Ishikawa (cell line): ENCODE measurements at regions not wholly inside any gene's neighbourhood (a gene's known extent, or its start where the extent isn't known, plus 50 kb on each side); places are given as distances from the start of the nearest gene placed in this dataset.

Experiments
- CEBPB ChIP-seq: IDR thresholded peaks from 2 replicates; pipeline ENCODE4 v1.6.1; 2012
- CREB1 ChIP-seq: IDR thresholded peaks from 2 replicates; pipeline ENCODE4 v1.6.1; 2012; ENCODE audit warnings: low read depth
- EGR1 ChIP-seq: IDR thresholded peaks from 2 replicates; pipeline ENCODE4 v1.6.1; 2012
- EP300 ChIP-seq: IDR thresholded peaks from 2 replicates; pipeline ENCODE4 v1.6.1; 2012; ENCODE audit warnings: borderline replicate concordance
- FOXM1 ChIP-seq: IDR thresholded peaks from 2 replicates; pipeline ENCODE4 v1.6.1; 2012; ENCODE audit warnings: low read depth, borderline replicate concordance
- NFIC ChIP-seq: IDR thresholded peaks from 2 replicates; pipeline ENCODE4 v1.6.1; 2012
- RAD21 ChIP-seq: IDR thresholded peaks from 2 replicates; pipeline ENCODE4 v1.6.1; 2012; ENCODE audit warnings: low read depth
- REST ChIP-seq: IDR thresholded peaks from 2 replicates; pipeline ENCODE4 v1.6.1; 2012; ENCODE audit warnings: low read depth, mild to moderate bottlenecking
- TAF1 ChIP-seq: IDR thresholded peaks from 2 replicates; pipeline ENCODE4 v1.6.1; 2012; ENCODE audit warnings: low read depth, mild to moderate bottlenecking
- TCF12 ChIP-seq: IDR thresholded peaks from 2 replicates; pipeline ENCODE4 v1.6.1; 2012; ENCODE audit warnings: low read depth
- TEAD4 ChIP-seq: IDR thresholded peaks from 2 replicates; pipeline ENCODE4 v1.6.1; 2012
- USF1 ChIP-seq: IDR thresholded peaks from 2 replicates; pipeline ENCODE4 v1.6.1; 2012
- YY1 ChIP-seq: IDR thresholded peaks from 2 replicates; pipeline ENCODE4 v1.6.1; 2012; ENCODE audit warnings: low read depth
- ZBTB7A ChIP-seq: IDR thresholded peaks from 2 replicates; pipeline ENCODE4 v1.6.1; 2012; ENCODE audit warnings: low read depth
- TF ChIP-seq, protein P1 (sequence below): IDR thresholded peaks from 2 replicates; pipeline ENCODE4 v1.6.1; 2012

GRCh38 chr18:52216666-52217065, 123.3 kb upstream of the DCC start:
- TF ChIP-seq RAD21 (no peak), FOXM1 (no peak), TAF1 (no peak), TEAD4 (no peak), EP300 (no peak), NFIC (no peak), USF1 (no peak), EGR1 (no peak), ZBTB7A (no peak), TCF12 (no peak), REST (no peak), CEBPB (no peak), YY1 (no peak), CREB1 (no peak)
- TF ChIP-seq, protein P1, sequence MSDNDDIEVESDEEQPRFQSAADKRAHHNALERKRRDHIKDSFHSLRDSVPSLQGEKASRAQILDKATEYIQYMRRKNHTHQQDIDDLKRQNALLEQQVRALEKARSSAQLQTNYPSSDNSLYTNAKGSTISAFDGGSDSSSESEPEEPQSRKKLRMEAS: no peak

GRCh38 chr18:52219102-52219501, 120.9 kb upstream of the DCC start:
- TF ChIP-seq CREB1: no peak
- no peak for TF ChIP-seq EP300
- TF ChIP-seq TCF12: no peak
- TF ChIP-seq TAF1: no peak
- TF ChIP-seq CEBPB: no peak

DNA sequence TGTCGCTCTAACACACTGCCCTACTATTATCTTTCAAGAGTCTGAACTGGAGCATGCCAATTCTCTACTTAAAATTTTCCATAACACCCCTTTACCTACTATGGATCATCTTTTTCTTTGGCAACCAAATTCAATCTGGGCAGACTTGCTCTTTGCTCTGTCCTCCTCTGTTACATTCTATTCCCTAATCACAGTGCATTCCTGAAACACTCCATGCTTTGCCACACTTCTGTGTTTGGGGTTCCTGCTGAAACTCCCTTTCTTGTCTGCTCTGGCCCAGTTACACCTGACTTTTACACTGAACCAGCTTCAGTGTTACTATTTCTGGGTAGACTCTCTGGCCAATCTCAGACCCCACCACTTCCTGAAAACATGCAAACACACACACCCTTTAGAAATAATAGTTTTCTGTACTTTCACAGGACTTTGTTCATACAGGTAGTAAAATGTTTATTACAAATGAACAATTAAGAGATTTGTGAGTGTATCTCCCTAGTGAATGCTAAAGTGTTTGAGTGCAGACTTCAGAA, 119.9 kb upstream of the DCC start:
- no peak for TF ChIP-seq FOXM1
- no peak for TF ChIP-seq TCF12
- TF ChIP-seq CEBPB: no peak
- TF ChIP-seq EGR1: no peak
- no peak for TF ChIP-seq TAF1
- no peak for TF ChIP-seq YY1
- TF ChIP-seq ZBTB7A: no peak
- no peak for TF ChIP-seq CREB1
- no peak for TF ChIP-seq NFIC
- TF ChIP-seq USF1: no peak
- no peak for TF ChIP-seq RAD21
- no peak for TF ChIP-seq EP300
- TF ChIP-seq, protein P1: no peak
- TF ChIP-seq REST: no peak
- no peak for TF ChIP-seq TEAD4

- TF ChIP-seq USF1 (no peak), YY1 (no peak), RAD21 (no peak), ZBTB7A (no peak), TCF12 (no peak), TEAD4 (no peak), EGR1 (no peak), FOXM1 (no peak), CEBPB (no peak), TAF1 (no peak), EP300 (no peak), CREB1 (no peak), NFIC (no peak), REST (no peak)
- TF ChIP-seq, protein P1: no peak
Observed at GRCh38 chr18:52222211-52222610, 117.8 kb upstream of the DCC start.
